M059J (cell line): ENCODE measurements at regions not wholly inside any gene's neighbourhood (a gene's known extent, or its start where the extent isn't known, plus 50 kb on each side); places are given as distances from the start of the nearest gene placed in this dataset.
"Not testable (repeated sequence)": the region's sequence is repeated elsewhere in the genome, so short reads cannot be mapped to it uniquely, and the experiment has no call there.

ENCODE experiments used
- DNase-seq: peaks from one replicate; pipeline ENCODE4 v3.0.0-alpha.2; 2012; ENCODE audit warnings: low read depth

DNA sequence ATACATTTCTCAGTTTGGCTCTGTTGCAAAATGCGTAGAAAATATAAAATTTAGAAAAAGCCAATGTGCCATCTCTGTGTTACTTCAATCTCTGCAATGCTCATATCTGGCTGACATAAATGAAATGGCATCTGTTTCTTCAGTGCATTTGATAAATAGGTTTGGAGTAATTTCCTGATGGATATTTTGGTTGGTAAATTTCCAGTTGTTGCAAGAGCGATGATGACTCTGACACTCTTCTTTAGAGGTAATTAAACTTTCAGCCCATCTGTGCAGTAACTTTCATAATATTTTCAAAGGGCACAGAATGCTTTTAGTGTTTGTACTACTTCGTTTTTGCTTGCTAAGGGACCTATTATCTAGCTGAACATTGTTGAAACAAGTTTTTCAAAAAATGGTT is 1286.4 kb downstream of the PCDH9 start:
- no peak for DNase-seq

GRCh38 chr13:65943024-65943423 is 1287.1 kb downstream of the PCDH9 start:
- DNase-seq, result no peak

DNA sequence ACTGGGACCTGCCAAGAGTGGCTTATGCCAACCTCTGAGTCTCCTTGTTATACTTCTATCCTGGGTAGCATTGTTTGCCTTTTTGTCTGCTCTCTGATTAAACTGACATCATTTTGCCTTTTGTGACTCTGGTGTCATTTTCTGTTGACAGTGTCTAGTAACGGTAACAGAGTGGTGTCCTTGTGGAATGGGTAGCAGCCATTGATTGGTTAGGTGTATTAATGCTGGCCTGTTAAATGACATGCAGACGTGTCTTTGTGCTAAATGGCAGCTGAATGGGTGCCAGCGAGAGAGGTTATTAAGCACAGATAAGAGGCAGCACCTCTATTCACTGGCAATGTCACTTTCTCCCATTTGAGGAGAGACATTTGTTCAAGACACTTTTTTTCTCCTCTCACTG is 1289.4 kb downstream of the PCDH9 start:
- no peak for DNase-seq

GRCh38 chr13:65937251-65937650 is 1292.9 kb downstream of the PCDH9 start:
- no peak for DNase-seq

DNA sequence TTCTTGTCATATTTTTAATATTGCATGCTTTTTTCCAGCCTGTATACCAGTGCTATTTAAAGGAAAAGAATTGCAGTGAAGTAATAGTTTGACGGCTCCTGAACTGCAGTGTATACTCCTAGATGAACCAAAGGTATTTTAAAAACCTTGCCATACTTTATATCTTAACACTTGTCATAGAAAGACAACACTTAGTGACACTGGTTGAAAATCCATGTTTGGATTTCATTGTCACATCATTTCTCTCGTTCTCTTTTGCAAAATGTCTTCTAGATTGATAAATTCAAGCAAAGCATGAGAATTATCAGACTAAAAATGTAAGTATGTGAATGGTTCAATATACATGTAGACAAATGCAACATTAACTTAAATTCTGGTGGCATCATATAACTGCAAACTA is 1293.9 kb downstream of the PCDH9 start:
- DNase-seq, result no peak

DNA sequence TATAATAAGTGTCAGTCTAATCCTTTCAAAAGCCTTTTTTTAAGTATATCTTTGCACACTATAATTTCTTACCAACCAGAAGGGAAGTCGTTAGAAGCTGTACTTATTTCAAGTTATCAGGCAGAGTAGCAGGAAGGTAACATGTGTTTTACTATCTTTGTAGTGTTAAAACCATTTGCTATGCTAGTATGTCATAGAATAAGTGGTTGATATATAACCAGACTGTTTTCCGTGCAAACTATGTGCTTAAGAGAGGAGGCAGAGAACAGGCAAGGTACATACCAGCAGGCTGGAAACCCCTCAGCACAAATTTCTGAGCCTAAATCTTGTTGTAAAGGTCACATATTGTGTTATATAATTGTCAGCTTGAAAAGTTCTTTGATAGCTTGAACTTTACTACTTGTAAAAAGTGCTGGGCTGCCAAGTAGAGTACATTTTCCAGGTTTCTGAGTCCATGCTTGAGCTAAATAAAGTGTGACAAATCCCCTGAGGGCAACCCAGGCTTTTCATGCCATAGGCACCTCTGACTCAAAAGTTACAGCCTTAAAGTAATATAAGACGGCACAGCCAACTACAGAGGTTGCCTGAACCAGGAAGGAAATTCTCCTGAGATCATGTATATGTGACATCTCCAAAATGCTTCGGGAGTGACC is 1297.4 kb downstream of the PCDH9 start:
- peak; percentile 20 for DNase-seq

GRCh38 chr13:65932013-65932412 is 1298.1 kb downstream of the PCDH9 start:
- DNase-seq, result no peak

- DNase-seq, result no peak
Measured at GRCh38 chr13:65929436-65929835, 1300.7 kb downstream of the PCDH9 start.

DNA sequence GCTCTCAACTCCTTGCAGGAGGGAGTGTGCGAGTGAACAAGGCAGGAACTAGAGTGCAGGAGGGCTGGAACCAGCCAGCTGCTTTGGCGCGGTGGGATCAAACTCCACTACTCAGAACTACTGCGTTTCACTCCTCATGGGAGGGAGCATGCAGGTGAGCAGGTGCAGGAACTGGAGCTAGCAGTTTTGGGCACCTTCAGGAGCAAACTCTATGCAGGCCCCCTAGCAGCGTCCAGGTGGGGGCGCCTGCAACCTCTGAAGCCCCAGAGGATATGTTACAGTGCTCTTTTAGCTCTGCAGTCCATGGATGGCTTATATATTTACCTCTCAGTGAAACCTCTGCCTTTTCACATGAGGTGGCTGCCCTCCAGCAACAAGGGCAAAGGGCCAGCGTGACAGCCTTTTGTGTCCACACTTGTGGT is 1303.4 kb downstream of the PCDH9 start:
- DNase-seq, result peak; percentile 4

GRCh38 chr13:65922846-65923245 is 1307.3 kb downstream of the PCDH9 start:
- DNase-seq, result not testable (repeated sequence)

- no peak for DNase-seq
Measured at GRCh38 chr13:65921933-65922332, 1308.2 kb downstream of the PCDH9 start.

DNA sequence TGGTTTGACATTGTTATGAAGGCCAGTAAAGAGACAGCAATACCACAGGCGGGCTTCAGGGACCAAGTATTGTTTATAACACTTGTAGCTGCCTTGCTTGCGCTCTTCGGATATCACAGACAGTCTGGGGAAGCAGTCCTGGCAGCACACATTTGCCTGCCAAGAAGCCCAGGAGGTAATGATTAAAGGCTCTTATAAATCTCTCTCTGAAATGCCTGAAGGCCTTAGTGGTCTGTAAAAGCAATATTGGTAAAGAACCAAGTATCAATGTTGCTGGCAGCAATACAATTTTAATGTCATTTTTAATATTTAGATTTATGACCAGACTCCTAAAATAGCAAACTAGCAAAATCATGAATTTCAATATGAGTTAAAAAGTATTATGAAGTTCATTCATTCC is 1312.4 kb downstream of the PCDH9 start:
- DNase-seq, result no peak

DNA sequence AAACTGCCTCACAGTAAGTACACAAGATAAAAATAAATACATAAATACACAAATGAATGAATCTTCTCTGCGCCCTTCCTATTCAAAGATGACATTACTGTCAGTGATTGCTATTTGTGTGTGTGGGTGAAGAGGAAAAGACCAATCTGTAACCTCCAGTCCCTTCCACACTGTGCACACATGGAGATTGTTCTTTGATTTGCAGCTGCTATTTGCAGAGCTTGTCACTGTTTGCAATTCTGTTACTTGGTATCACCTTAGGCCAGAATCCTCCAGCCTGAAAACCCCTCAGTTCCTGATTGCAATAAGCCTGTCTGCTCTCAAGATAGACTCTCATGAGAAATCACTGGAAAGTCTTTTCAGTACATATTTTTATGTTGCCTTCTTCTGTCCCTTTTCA is 1314.9 kb downstream of the PCDH9 start:
- no peak for DNase-seq

DNA sequence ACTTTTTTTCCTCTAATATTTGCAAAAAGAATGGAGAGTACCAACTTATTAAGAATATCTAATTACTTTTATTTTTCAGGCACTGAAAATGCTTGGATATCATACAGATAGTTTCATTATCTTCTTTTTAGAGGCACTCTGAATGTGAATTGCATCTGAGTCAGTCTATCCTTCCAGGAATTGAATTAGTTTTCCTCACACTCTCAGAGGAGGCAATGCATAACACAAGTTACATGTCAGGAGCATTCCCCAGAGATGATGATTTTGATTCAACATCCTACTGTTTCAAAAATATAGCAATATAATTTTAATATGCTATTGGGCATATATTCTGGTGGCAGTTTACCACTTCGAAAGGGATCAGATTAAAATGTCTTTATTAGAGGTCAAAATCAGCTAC is 1315.4 kb downstream of the PCDH9 start:
- DNase-seq, result no peak

DNA sequence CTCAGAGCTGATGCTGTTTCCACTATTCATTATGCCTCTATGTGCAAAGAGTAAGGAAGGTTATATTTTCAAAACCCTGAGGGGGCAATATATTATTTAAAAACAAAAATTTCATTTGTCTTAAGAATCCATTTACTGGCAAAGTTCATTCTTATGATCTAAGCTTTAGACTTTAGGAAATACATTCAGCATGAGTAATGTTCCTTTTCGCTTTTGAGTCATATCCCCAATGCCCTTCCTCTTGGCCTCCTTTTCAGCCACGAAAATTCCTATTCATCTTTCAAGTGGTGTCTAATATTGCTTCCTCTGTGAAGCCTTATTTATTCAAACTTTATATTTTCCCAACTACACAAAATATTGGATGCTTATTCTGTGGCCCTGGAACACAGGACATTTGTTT is 1317.0 kb downstream of the PCDH9 start:
- DNase-seq, result peak; percentile 30

DNA sequence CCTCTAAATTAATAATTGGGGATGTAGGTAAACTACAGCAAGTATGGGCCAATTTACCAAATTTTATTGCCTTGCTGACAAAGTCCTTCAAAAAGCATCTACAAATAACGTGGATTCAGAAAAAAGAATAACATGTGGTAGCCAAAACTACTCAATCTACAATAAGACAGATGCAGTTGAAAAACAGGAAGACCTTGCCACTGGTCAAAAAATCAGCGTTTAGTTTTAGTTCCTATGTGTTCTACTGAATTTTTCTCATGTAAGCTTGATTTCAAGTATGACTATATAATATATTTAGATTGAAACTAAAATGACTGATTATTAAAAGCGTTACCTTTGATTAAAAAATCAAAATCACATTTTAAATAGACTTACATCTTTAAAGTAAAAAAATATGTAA is 1317.6 kb downstream of the PCDH9 start:
- DNase-seq, result no peak

DNA sequence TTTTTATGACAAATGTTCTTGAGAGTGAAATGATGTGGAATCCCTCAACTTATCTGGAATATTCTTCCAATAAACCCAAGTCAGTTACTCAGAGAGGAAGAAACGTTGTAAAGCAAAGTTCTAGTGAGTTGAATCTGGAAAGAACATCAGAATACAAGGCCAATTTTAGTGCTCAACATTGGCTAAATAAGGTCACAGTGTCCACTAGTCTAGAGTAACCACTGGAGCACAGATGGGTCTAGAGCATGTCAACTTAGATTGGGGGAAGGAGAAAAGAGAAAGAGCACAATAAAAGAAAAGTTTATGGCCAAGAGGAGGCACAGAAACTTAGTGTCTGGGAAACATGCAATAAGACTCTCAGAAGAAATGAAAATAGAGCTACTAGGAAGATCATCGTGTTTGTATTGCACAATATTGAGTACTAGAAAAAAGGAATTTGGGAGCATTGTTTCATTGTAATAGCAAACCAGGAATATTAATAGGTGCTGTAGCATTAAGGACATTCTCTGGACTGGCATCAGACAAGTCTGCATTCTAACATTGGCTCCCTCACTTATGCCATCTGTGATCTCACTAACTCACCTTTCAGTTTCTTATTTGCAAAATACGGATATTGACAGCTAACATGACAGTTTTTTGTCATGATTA is 1318.5 kb downstream of the PCDH9 start:
- no peak for DNase-seq

GRCh38 chr13:65909501-65909900 is 1320.6 kb downstream of the PCDH9 start:
- no peak for DNase-seq

GRCh38 chr13:65907666-65908525 is 1322.2 kb downstream of the PCDH9 start:
- DNase-seq, result no peak

GRCh38 chr13:65901723-65902122 is 1328.4 kb downstream of the PCDH9 start:
- DNase-seq, result no peak

- DNase-seq, result no peak
Measured at GRCh38 chr13:65894049-65894448, 1336.1 kb downstream of the PCDH9 start.

GRCh38 chr13:65892859-65893258 is 1337.3 kb downstream of the PCDH9 start:
- DNase-seq, result no peak

DNA sequence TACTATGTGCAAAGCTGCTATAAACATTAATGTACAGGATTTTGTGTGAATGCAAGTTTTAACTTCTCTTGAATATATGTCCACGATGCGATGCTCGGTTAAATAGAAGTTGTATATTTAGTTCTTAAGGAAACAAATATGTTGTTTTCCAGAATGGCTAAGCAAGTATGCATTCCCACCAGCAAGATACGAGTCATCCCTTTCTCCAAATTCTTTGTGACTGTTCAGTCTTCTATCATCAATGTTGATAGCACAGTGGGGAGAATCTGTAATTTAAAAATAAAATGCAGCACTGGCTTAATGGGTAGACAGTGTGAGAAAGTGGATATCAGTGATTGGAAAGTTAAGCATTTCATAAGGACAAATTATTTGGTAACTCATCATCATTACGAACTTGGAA is 1340.8 kb downstream of the PCDH9 start:
- DNase-seq, result no peak
